ENCODE measurements at regions not wholly inside any gene's neighbourhood (a gene's known extent, or its start where the extent isn't known, plus 50 kb on each side); places are given as distances from the start of the nearest gene placed in this dataset.

GRCh38 chr11:103768816-103769215 lies 267.6 kb upstream of the DDI1 start:
- intact Hi-C loops (cut with DNase I; ENCODE audit: low total_unique reads), result no loop called here
- DNase-seq (ENCODE audit: low spot score in 2 of 2), result no peak
- H3K4me3 ChIP-seq (ENCODE audit: low read depth, poor library complexity, severe bottlenecking), result no peak overlapping the region
- TF ChIP-seq POLR2A (IDR thresholded peaks at IDR 0.05) (no peak), CTCF (IDR thresholded peaks at IDR 0.05) (no peak)

DNA sequence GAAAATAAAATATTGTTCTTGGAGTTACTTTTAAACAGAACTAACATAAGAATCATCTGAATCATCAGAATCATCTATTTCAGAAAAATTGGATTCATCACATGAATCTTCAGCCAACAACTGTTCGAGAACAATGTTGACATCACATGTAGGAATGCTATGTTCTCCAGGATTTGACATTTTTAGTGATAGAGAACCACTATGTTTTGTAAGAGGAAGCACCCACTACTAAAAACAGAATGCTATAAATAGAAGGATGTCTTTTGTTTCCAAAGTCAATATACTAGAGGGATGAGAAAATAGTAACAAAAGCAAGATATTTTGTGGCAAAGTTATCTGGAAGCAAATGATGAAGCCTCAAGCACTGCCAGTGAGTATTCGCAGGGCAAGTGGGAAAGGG lies 263.4 kb upstream of the DDI1 start:
- 53 to 64% methylated on average over 2 of the region's 2 CpGs for WGBS, 2 donors
- TF ChIP-seq CTCF (IDR thresholded peaks at IDR 0.05), result no peak
- TF ChIP-seq POLR2A (IDR thresholded peaks at IDR 0.05), result no peak
- no peak for DNase-seq (ENCODE audit: low spot score in 2 of 2)
- intact Hi-C loops (cut with DNase I; ENCODE audit: low total_unique reads), result no loop called here
- H3K4me3 ChIP-seq (ENCODE audit: low read depth, poor library complexity, severe bottlenecking), result no peak overlapping the region

GRCh38 chr11:103773537-103773936 lies 262.9 kb upstream of the DDI1 start:
- no peak overlapping the region for H3K4me3 ChIP-seq (ENCODE audit: low read depth, poor library complexity, severe bottlenecking)
- WGBS, 2 donors, result 93 to 96% methylated on average over 13 of the region's 13 CpGs
- DNase-seq (ENCODE audit: low spot score in 2 of 2), result peak in 1 of 2 donors; percentile 83
- TF ChIP-seq POLR2A (IDR thresholded peaks at IDR 0.05), result no peak
- intact Hi-C loops (cut with DNase I; ENCODE audit: low total_unique reads), result no loop called here

GRCh38 chr11:103779054-103779453 lies 257.4 kb upstream of the DDI1 start:
- DNase-seq (ENCODE audit: low spot score in 2 of 2), result no peak
- WGBS, 2 donors, result 44 to 50% methylated on average over 1 of the region's 1 CpG
- TF ChIP-seq POLR2A (IDR thresholded peaks at IDR 0.05) (no peak), CTCF (IDR thresholded peaks at IDR 0.05) (no peak)
- H3K4me3 ChIP-seq (ENCODE audit: low read depth, poor library complexity, severe bottlenecking), result no peak overlapping the region
- intact Hi-C loops (cut with DNase I; ENCODE audit: low total_unique reads), result no loop called here

- H3K4me3 ChIP-seq (ENCODE audit: low read depth, poor library complexity, severe bottlenecking), result no peak overlapping the region
- intact Hi-C loops (cut with DNase I; ENCODE audit: low total_unique reads), result no loop called here
- TF ChIP-seq CTCF (IDR thresholded peaks at IDR 0.05) (no peak), POLR2A (IDR thresholded peaks at IDR 0.05) (no peak)
- no peak for DNase-seq (ENCODE audit: low spot score in 2 of 2)
These were observed 246.5 kb upstream of the DDI1 start for GRCh38 chr11:103789952-103790351.

GRCh38 chr11:103792981-103793468 lies 243.4 kb upstream of the DDI1 start:
- TF ChIP-seq CTCF (IDR thresholded peaks at IDR 0.05) (no peak), POLR2A (IDR thresholded peaks at IDR 0.05) (no peak)
- 93 to 98% methylated on average over 1 of the region's 1 CpG for WGBS, 2 donors
- H3K4me3 ChIP-seq (ENCODE audit: low read depth, poor library complexity, severe bottlenecking), result no peak overlapping the region
- intact Hi-C loops (cut with DNase I; ENCODE audit: low total_unique reads), result no loop called here
- no peak for DNase-seq (ENCODE audit: low spot score in 2 of 2)

Data from lower leg skin (tissue), 4 donors.